B cell (primary cell): ENCODE measurements at regions not wholly inside any gene's neighbourhood (a gene's known extent, or its start where the extent isn't known, plus 50 kb on each side); places are given as distances from the start of the nearest gene placed in this dataset.

Experiments
- ATAC-seq: fragments of 200-7000 bp; cut with Tn5 transposase; one replicate; pipeline ENCODE4 v1.10.0; 2021; ENCODE audit warnings: low read depth, mild to moderate bottlenecking, moderate number of reproducible peaks, moderate library complexity
- CTCF ChIA-PET: fragments of 350-600 bp; sonication (Branson Sonifier 250); formaldehyde crosslinking; loops from one replicate; lab custom pipeline; 2021; ENCODE audit warnings: antibody characterized with exemption, inconsistent platforms; lab: Charles Lee
- POLR2A ChIA-PET: fragments of 350-600 bp; sonication (Branson Sonifier 250); formaldehyde crosslinking; loops from one replicate; lab custom pipeline; 2021; ENCODE audit warnings: antibody characterized with exemption; lab: Charles Lee
- DNase-seq: peaks from one replicate; pipeline ENCODE4 v3.0.0; 2013
- H2AFZ ChIP-seq: 2 replicates; pipeline ENCODE4 v1.6.1; 2012; ENCODE audit warnings: mild to moderate bottlenecking, low read depth, low read length; ENCODE audit not compliant: insufficient read depth, poor library complexity, severe bottlenecking
- H3K27ac ChIP-seq, 2 donors: 1 replicate in 1 of 2; 2 replicates in 1 of 2; pipeline ENCODE4 v1.5.1; 2012 to 2013; ENCODE audit warnings: low read length in 2 of 2, mild to moderate bottlenecking in 2 of 2, moderate library complexity in 1 of 2
- H3K27me3 ChIP-seq, 4 experiments: fragments of 200-600 bp in 1 of 4; sonication (generic) in 1 of 4; replicated peaks in 1 of 4; 1 replicate in 2 of 4; 2 replicates in 2 of 4; pipeline versions ENCODE4 v1.6.1 to v1.7.0; 2013 to 2016; ENCODE audit warnings: low read length in 3 of 4, mild to moderate bottlenecking in 2 of 4, mixed read lengths in 1 of 4, moderate library complexity in 1 of 4; ENCODE audit not compliant: insufficient read depth in 4 of 4, control insufficient read depth in 3 of 4; ENCODE audit errors: control extremely low read depth in 1 of 4
- H3K36me3 ChIP-seq, 2 experiments: replicated peaks in 1 of 2; 1 replicate in 1 of 2; 2 replicates in 1 of 2; pipeline versions ENCODE4 v1.6.1 to v1.7.1; 2013; ENCODE audit warnings: low read length in 1 of 2; ENCODE audit not compliant: insufficient read depth in 2 of 2, control insufficient read depth in 1 of 2; ENCODE audit errors: control extremely low read depth in 1 of 2, extremely low read depth in 1 of 2
- H3K4me1 ChIP-seq, 2 donors: fragments of 200-600 bp in 1 of 2; sonication (generic) in 1 of 2; 1 replicate in 1 of 2; 2 replicates in 1 of 2; pipeline versions ENCODE4 v1.5.1 to v1.6.1; 2013 to 2017; ENCODE audit warnings: low read length in 2 of 2; ENCODE audit not compliant: control insufficient read depth in 2 of 2, insufficient read depth in 2 of 2
- H3K4me2 ChIP-seq: replicated peaks from 2 replicates; pipeline ENCODE3; 2012; ENCODE audit warnings: mild to moderate bottlenecking, low read depth, low read length; ENCODE audit not compliant: poor library complexity, severe bottlenecking
- H3K4me3 ChIP-seq, 5 experiments: fragments of 200-600 bp in 1 of 5; sonication (generic) in 1 of 5; 1 replicate in 3 of 5; 2 replicates in 2 of 5; pipeline versions ENCODE4 v1.5.1 to v1.7.0; 2011 to 2016; ENCODE audit warnings: low read length in 4 of 5, mild to moderate bottlenecking in 4 of 5, low read depth in 2 of 5, control low read depth in 1 of 5, moderate library complexity in 1 of 5; ENCODE audit not compliant: insufficient read depth in 1 of 5; ENCODE audit errors: control extremely low read depth in 1 of 5, extremely low read depth in 1 of 5
- H3K79me2 ChIP-seq: fragments of 200-600 bp; sonication (generic); one replicate; pipeline ENCODE4 v1.6.0; 2016; ENCODE audit warnings: low read length; ENCODE audit not compliant: control insufficient read depth, insufficient read depth
- H3K9ac ChIP-seq: fragments of 200-600 bp; sonication (generic); 2 replicates; pipeline ENCODE4 v1.6.1; 2017; ENCODE audit warnings: mild to moderate bottlenecking, low read length, moderate library complexity
- H3K9me3 ChIP-seq, 3 donors: one replicate each; pipeline versions ENCODE4 v1.6.1 to v1.7.1; 2013; ENCODE audit warnings: low read length in 2 of 3; ENCODE audit not compliant: control insufficient read depth in 2 of 3, insufficient read depth in 1 of 3; ENCODE audit errors: control extremely low read depth in 1 of 3
- H4K20me1 ChIP-seq: 2 replicates; pipeline ENCODE4 v1.6.0; 2012; ENCODE audit warnings: mild to moderate bottlenecking, low read length; ENCODE audit not compliant: insufficient read depth, control insufficient read depth, poor library complexity, severe bottlenecking
- H3K27ac Mint-ChIP-seq: one replicate; pipeline ENCODE4 v1.8.0; 2021; ENCODE audit warnings: mixed read lengths
- H3K27me3 Mint-ChIP-seq: one replicate; pipeline ENCODE4 v1.8.0; 2021; ENCODE audit warnings: mixed read lengths
- H3K4me1 Mint-ChIP-seq: one replicate; pipeline ENCODE4 v1.8.0; 2021; ENCODE audit warnings: mixed read lengths
- H3K4me3 Mint-ChIP-seq: one replicate; pipeline ENCODE4 v1.8.0; 2021; ENCODE audit warnings: mixed read lengths
- H3K9me3 Mint-ChIP-seq: one replicate; pipeline ENCODE4 v1.8.0; 2022; ENCODE audit warnings: mixed read lengths; ENCODE audit not compliant: insufficient read depth
- CTCF ChIP-seq: fragments of 200-600 bp; IDR thresholded peaks from one replicate; pipeline ENCODE4 v1.8.0; 2022; ENCODE audit warnings: antibody characterized with exemption, mild to moderate bottlenecking
- EZH2 ChIP-seq: IDR thresholded peaks from 2 replicates; pipeline ENCODE4 v1.6.1; 2012; ENCODE audit warnings: borderline replicate concordance, low read depth, mild to moderate bottlenecking, moderate library complexity, low read length; ENCODE audit not compliant: insufficient read depth, poor library complexity, severe bottlenecking
- WGBS: methylation state at CpG from one replicate; pipeline ENCODE4 v1.1.5; 2013; ENCODE audit warnings: missing lambda C conversion rate; ENCODE audit not compliant: insufficient coverage; 5-methylcytosine and 5-hydroxymethylcytosine counted together
- intact Hi-C: fragments of 100-400 bp; cut with micrococcal nuclease; formaldehyde crosslinking; loops from one replicate; pipeline ENCODE4 v1.10.0; 2022

- CTCF ChIA-PET, result no interaction called here
- no peak overlapping the region for H3K27ac Mint-ChIP-seq
- Histone ChIP-seq H3K36me3 (no peaks in the 10 kb centered on the region), H3K9me3 (peaks cover 0 to 2% (median 2%) of the 10 kb centered on the region in 3 donors), H3K4me3 (no peak overlapping the region), H4K20me1 (no peaks in the 10 kb centered on the region), H3K9ac (no peak overlapping the region), H3K4me2 (no peak overlapping the region), H3K27ac (no peak overlapping the region), H3K4me1 (no peaks in the 10 kb centered on the region), H3K27me3 (no peaks in the 10 kb centered on the region), H3K79me2 (no peaks in the 10 kb centered on the region), H2AFZ (no peak overlapping the region)
- peaks cover 7% of the 10 kb centered on the region for H3K9me3 Mint-ChIP-seq
- TF ChIP-seq EZH2 (no peak), CTCF (no peak)
- no CpG with 5 or more reads among the region's 3 CpGs for WGBS
- POLR2A ChIA-PET, result no interaction called here
- intact Hi-C loops, result no loop called here
- no peak overlapping the region for H3K4me3 Mint-ChIP-seq
- DNase-seq (no peak), ATAC-seq (no peak)
- no peaks in the 10 kb centered on the region for H3K4me1 Mint-ChIP-seq
- no peaks in the 10 kb centered on the region for H3K27me3 Mint-ChIP-seq
Observed at GRCh38 chr6:66993272-66993671, 1286.2 kb upstream of the EYS start.

- H3K4me3 Mint-ChIP-seq, result no peak overlapping the region
- TF ChIP-seq EZH2 (no peak), CTCF (no peak)
- H3K27me3 Mint-ChIP-seq, result no peaks in the 10 kb centered on the region
- ATAC-seq (no peak), DNase-seq (no peak)
- no peak overlapping the region for H3K4me3 ChIP-seq
- H3K27ac ChIP-seq, result no peak overlapping the region
- H3K9me3 Mint-ChIP-seq, result peaks cover 7% of the 10 kb centered on the region
- intact Hi-C loops, result no loop called here
- H3K36me3 ChIP-seq, result no peaks in the 10 kb centered on the region
- no peak overlapping the region for H3K4me2 ChIP-seq
- no peaks in the 10 kb centered on the region for H3K4me1 ChIP-seq
- no peaks in the 10 kb centered on the region for H3K79me2 ChIP-seq
- ChIA-PET CTCF (no interaction called here), POLR2A (no interaction called here)
- no peaks in the 10 kb centered on the region for H3K27me3 ChIP-seq
- no peaks in the 10 kb centered on the region for H3K4me1 Mint-ChIP-seq
- WGBS, result 88% methylated on average over 3 of the region's 4 CpGs
- H3K9me3 ChIP-seq, result peaks cover 0 to 2% (median under 1%) of the 10 kb centered on the region in 3 donors
- H3K27ac Mint-ChIP-seq, result no peak overlapping the region
- no peak overlapping the region for H2AFZ ChIP-seq
- H3K9ac ChIP-seq, result no peak overlapping the region
- H4K20me1 ChIP-seq, result no peaks in the 10 kb centered on the region
Observed at GRCh38 chr6:66992660-66993059, 1285.6 kb upstream of the EYS start.
